Breast epithelium (tissue), 3 donors: ENCODE measurements at regions not wholly inside any gene's neighbourhood (a gene's known extent, or its start where the extent isn't known, plus 50 kb on each side); places are given as distances from the start of the nearest gene placed in this dataset.

Source experiments
- POLR2A ChIP-seq: fragments of 450-650 bp; IDR thresholded peaks from one replicate; pipeline ENCODE4 v1.6.1; 2016; ENCODE audit warnings: antibody characterized with exemption, mild to moderate bottlenecking, moderate library complexity
- POLR2AphosphoS5 ChIP-seq, 3 donors: sonication (generic); formaldehyde crosslinking; IDR thresholded peaks; one replicate each; pipeline ENCODE4 v1.6.1; 2017; ENCODE audit warnings: antibody characterized with exemption in 3 of 3
- TF ChIP-seq, protein P1 (sequence below), 3 donors: fragments of 450-650 bp; IDR thresholded peaks; one replicate each; pipeline ENCODE4 v1.5.1; 2016 to 2017; ENCODE audit warnings: antibody characterized with exemption in 3 of 3, mild to moderate bottlenecking in 3 of 3, moderate library complexity in 3 of 3

DNA sequence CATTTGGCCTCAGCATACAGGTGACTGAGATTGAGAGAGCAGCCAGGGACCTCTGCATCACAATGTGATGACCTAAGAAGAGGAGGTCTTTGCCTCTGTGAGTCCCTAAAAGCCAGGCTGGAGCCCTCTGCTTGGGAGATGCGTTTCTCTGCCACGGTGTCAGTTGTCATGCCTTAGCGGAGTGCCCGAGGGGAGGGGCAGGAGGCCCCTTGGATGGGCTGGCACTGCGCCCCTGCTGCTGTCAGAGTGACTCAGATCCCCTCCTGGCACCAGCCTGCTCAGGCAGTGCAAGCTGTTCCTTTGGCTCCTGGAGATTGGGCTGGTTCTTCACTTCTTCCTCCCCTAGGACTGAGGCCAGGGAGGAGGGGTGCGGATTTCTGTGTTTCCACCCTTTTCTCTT is 64.9 kb upstream of the KCNA5 start:
- no peak for TF ChIP-seq POLR2A
- TF ChIP-seq POLR2AphosphoS5 (IDR thresholded peaks at IDR 0.05): no peak
- TF ChIP-seq, protein P1, sequence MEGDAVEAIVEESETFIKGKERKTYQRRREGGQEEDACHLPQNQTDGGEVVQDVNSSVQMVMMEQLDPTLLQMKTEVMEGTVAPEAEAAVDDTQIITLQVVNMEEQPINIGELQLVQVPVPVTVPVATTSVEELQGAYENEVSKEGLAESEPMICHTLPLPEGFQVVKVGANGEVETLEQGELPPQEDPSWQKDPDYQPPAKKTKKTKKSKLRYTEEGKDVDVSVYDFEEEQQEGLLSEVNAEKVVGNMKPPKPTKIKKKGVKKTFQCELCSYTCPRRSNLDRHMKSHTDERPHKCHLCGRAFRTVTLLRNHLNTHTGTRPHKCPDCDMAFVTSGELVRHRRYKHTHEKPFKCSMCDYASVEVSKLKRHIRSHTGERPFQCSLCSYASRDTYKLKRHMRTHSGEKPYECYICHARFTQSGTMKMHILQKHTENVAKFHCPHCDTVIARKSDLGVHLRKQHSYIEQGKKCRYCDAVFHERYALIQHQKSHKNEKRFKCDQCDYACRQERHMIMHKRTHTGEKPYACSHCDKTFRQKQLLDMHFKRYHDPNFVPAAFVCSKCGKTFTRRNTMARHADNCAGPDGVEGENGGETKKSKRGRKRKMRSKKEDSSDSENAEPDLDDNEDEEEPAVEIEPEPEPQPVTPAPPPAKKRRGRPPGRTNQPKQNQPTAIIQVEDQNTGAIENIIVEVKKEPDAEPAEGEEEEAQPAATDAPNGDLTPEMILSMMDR (IDR thresholded peaks at IDR 0.05): no peak
